ENCODE measurements at regions not wholly inside any gene's neighbourhood (a gene's known extent, or its start where the extent isn't known, plus 50 kb on each side); places are given as distances from the start of the nearest gene placed in this dataset.

DNA sequence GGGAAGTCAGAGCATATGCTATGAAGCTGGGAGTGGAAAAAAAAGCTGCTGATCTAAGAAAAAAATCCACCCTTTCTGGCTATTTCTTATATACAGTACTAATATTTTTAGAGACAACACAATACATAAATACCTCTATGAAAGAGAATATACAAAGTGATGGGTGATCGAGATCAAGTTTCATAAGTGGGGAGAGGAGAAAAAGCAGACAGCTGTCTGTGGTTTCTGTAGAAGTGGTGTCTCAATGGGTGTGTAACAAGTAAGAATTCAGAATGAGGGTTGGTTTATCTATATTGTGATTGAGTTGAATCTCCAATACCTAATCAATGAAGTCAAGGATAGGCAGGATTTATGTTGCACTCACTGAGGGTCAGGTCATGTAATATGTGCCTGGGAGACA, 191.0 kb downstream of the HNMT start:
- DNase-seq = no peak
- ATAC-seq = no peak
- intact Hi-C loops (cut with micrococcal nuclease) = no loop called here

DNA sequence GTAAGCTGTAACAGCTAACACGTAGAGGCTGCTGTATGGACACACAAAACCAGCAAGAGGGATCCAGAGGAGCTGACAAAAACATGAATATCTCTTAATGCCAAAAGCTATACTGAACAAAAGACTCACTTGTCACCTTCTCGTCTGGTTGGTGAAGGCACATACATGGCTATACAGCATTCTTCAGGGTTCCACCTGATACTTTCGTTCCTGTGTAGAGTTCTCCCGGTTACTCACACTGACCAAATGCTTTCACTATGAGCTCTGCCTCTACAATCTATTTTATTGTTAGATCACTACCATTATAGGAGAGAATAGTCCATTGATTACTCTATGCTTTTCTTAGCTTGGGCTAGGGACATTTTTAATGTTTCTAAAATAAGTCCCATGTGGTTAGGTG, 193.1 kb downstream of the HNMT start:
- intact Hi-C loops (cut with micrococcal nuclease) = no loop called here
- ATAC-seq (no peak), DNase-seq (no peak)

DNA sequence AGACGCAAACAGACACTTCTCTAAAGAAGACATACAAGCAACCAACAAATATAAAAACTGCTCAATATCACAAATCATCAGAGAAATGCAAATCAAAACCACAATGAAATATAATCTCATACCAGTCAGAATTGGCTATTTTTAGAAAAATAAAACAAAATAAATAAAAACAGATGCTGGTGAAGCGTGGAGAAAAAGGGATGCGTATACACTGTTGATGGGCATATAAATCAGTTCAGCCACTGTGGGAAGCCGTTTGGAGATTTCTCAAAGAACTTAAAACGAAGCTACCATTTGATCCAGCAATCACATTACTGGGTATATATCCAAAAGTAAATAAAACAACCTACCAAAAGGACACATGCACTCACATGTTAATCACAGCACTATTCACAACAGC, 206.2 kb downstream of the HNMT start:
- intact Hi-C loops (cut with micrococcal nuclease) = no loop called here
- ATAC-seq (no peak), DNase-seq (no peak)

DNA sequence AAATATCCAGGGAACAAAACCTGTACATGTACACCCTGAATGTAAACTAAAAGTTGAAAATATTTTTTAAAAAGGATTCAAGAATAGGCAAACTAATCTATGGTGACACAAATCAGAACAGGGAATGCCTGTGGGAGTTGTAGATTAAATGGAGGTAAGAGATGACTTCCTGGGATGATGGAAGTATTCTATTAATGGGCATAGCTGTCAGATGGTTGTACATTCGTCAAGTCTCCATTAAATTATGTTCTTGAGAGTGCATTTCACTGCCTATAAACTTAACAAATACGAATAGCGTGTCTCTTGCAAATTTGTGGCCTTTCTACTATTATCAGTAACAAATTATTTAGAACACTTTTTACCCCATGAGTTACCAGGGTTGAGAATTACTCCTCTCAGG, 207.0 kb downstream of the HNMT start:
- intact Hi-C loops (cut with micrococcal nuclease) = no loop called here
- no peak for DNase-seq
- ATAC-seq = no peak

DNA sequence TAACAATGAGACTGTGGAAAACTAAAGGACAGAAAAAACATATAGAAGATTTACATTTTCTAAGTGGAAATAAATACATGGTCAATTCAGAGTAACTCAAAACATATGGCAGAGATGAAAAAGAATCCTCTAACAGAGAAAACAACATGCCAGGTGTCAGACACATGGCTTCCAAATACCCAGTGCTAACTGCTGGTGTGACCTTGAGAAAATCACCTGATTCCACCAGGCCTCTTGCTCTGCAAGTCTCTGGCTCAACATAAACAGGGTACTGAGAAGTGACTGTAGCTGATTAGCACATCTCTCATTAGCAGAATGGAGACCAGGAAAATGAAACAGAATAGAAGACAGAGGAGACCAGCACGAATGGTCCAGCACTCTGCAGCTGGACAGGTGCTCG, 210.8 kb downstream of the HNMT start:
- ATAC-seq = no peak
- intact Hi-C loops (cut with micrococcal nuclease) = no loop called here
- no peak for DNase-seq

DNA sequence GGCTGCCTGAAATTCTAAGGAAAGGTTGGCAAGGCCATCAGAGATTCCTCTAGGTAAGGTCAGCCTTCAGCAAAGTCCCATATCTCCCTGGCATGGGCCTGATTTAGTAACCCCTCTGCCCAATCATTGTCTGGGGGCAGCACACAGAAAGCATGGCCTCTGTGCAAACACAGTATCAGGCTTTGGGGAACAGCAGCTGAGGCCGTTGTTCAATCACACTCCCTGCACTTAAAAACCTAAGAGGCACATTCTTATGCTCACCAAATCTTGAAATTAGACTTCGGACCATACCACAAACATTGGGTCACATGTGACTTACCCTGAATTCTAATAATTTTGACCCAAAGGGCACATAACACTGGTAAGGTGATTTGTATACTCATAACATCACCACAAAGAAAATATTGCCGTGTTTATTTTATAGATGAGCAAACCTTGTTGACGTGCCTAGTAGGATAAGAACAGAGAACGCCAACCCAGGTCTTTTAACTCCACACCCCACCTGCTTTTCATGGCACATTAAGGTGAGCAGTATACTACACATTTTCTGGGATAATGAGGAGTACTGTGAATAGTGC, 212.7 kb downstream of the HNMT start:
- ATAC-seq (no peak), DNase-seq (no peak)
- intact Hi-C loops (cut with micrococcal nuclease) = no loop called here

DNA sequence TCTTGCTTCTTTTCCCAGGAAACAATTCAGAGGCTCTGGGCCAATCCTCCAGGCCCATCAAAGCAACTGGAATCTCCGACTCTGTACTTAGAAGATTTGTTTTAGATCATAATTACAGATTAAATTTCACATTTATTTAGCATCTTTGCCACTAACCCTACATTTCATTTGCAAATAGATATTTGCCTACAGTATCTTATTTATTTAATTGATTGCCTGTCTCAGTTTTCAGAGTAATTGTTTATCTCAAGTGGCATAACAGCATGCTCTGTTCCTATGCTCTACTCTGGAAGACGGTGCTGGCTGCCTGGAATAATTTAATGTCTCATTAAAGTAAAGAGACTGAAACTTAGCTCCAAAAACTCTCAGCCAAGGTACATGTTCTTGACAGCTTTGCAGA, 213.4 kb downstream of the HNMT start:
- DNase-seq = no peak
- intact Hi-C loops (cut with micrococcal nuclease) = no loop called here
- no peak for ATAC-seq

DNA sequence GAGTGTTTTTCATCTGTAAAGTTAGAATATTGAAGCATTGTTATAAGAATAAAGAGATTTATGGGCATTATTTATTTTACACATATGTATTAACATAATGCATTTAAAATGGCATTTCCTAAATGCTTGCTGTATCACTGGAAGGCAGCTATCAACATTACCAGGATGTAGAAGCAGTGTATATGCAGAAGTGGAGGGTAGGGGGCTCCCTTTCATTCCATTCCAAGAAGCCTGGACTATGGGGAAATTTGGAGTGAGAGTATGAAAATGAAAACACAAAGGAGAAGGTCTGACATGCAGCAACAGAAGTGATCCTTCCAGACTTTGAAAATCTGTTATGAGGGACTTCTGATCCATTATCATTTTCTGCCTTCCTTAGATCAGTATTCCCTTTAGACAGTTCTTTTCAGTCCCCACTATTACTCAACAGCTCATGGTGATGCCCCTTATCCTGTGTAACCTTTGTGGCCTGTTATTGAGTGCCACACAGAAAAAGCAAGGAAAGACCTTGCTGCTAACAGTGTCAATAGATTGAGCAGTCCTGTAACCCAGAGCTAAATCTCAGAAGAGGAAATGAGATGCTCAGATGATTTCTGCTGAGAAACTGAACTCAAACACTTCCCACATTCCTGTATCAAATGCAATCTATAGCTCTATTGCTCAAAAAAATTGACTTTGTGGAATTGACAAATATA, 216.6 kb downstream of the HNMT start:
- no peak for ATAC-seq
- no peak for DNase-seq
- intact Hi-C loops (cut with micrococcal nuclease) = no loop called here

DNA sequence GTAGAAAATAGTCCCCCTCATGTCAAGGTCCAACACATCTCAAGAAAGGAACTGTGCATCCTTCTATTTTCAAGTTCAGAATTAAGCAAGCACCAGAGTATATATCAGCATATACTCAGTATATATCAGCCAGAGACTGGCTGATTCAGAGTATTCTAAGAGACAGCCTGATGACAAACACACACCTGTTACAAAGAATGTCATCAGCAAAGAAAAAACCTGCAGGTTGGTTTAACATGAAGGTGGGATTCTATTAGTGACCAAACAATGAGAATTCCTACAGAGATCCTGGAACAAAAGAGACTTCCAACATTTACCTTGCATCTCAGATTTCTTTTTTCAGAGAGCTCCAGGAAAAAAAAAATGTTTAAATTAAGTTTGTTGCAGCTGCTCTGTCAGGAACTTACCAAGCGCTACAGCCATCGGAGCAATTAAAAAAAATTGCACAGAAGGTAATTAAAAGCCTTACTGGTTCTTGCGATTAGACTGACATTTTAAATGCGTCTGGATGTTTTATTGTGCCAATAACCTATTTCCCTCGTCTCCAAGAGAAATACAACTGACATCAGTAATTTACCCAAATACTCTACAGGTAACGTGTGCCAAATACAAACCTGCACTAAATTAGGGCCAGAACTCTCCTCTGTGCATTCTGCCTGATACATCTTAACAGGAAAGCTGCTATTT, 218.1 kb downstream of the HNMT start:
- intact Hi-C loops (cut with micrococcal nuclease) = no loop called here
- ATAC-seq (no peak), DNase-seq (no peak)

DNA sequence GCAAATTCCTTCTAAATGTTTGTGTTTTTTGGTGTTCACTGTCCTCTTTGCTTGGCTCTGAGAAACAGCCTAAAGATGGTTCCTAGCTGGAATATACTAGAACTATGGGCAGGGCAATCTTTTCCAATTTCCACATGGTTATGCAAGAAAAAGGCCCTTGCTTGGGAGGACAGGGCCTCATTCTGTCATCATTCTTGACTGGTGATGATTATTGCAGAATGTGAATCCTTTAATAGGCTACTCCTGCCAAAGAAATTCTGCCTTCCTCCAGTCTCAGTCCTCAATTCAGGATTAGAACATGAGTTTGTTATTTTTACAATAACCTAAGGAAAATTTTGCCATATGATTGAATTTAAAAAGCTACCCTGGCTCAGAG, 218.7 kb downstream of the HNMT start:
- intact Hi-C loops (cut with micrococcal nuclease) = no loop called here
- ATAC-seq (peak; percentile 21), DNase-seq (no peak)

DNA sequence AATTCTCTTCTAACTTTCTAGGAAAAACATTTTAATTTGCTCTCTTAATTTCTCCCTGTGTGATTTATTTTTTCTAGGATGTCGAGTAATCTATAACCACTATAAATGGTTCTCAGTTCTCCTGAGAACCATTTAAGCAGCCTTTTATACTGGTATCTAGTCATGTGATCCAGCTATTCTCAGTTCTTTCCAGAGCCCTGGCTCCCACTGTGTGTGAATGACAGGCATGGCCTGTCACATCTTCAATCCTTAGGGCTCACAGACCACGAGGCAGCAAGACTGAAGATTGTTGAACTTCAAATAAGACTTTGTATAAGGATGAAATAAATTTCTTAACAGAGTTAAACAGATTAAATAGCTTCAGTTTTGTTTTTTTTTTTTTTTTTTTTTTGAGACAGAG, 219.4 kb downstream of the HNMT start:
- peak; percentile 29 for ATAC-seq
- DNase-seq = no peak
- intact Hi-C loops (cut with micrococcal nuclease) = no loop called here

DNA sequence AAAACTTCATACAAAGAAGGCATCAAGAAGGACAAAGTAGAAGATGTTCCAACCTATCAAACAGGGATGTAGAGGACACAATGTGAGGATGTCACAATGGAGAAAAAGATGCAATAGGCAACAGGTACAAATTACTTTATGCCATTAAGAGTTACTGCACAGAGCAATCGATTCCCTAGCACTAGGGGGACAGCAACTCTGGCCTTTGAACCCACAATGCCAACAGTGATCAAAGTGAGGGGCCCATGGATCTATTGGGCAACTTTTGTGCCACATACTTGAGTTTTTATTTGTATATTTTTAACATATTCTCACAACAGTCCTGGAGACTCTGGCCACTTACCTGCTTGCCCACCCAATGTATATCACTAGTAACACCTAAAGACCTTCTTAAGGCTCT, 220.2 kb downstream of the HNMT start:
- no peak for DNase-seq
- ATAC-seq = no peak
- intact Hi-C loops (cut with micrococcal nuclease) = no loop called here

DNA sequence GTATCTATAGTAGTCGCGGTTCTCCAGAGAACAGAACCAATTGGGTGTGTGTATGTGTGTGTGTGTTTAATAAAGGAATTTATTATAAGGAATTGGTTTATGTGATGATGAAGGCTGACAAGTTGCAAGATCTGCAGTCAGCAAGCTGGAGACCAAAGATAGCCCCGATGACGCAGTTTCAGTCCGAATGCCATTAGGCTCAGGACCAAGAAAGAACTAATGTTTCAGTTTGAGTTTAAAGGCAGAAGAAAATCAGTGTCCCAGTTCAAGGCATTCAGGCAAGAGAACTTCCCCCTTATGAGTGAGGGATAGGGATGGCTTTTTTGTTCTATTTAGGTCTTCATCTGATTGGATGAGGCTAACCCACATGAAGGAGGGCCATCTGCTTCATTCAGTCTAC, 221.6 kb downstream of the HNMT start:
- intact Hi-C loops (cut with micrococcal nuclease) = no loop called here
- ATAC-seq (no peak), DNase-seq (no peak)

DNA sequence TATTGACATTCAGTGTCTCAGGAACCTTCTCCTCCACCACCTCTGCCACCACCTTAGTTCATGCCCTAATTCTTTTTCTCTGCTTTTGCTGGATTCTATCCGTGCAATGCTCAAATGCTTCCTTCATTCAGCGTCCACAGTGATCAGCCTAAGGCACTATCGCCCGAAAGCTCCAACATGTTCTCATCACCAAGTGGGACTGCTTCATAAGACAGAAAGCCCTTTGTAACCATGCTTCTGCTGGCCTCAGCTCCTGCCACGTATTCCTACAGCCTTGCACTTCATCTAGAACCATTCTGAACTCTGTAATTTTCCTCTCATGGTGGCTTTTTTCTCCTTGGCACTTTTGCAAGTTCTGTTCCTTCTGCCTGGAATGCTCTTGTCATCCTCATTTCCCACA, 222.9 kb downstream of the HNMT start:
- DNase-seq (no peak), ATAC-seq (no peak)
- intact Hi-C loops (cut with micrococcal nuclease) = no loop called here

DNA sequence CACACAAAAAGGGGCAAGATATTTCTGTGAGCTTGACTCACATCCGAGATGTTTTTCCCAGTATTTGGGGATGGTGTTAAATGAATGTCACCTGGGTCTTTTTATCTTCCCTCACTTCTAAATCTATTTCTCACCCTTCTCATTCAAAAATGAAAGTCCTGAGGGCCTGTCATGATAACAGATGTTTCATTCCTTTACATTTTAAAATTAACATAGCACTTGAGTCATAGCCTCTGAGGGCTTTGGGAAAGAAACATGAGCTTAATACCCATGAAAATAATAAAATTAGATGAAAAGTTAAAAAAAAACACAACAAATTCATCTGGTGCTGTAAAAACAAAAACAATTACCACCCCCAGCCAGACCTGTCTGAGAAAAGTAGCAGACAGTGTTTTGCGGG, 226.7 kb downstream of the HNMT start:
- ATAC-seq (no peak), DNase-seq (no peak)
- intact Hi-C loops (cut with micrococcal nuclease) = no loop called here

DNA sequence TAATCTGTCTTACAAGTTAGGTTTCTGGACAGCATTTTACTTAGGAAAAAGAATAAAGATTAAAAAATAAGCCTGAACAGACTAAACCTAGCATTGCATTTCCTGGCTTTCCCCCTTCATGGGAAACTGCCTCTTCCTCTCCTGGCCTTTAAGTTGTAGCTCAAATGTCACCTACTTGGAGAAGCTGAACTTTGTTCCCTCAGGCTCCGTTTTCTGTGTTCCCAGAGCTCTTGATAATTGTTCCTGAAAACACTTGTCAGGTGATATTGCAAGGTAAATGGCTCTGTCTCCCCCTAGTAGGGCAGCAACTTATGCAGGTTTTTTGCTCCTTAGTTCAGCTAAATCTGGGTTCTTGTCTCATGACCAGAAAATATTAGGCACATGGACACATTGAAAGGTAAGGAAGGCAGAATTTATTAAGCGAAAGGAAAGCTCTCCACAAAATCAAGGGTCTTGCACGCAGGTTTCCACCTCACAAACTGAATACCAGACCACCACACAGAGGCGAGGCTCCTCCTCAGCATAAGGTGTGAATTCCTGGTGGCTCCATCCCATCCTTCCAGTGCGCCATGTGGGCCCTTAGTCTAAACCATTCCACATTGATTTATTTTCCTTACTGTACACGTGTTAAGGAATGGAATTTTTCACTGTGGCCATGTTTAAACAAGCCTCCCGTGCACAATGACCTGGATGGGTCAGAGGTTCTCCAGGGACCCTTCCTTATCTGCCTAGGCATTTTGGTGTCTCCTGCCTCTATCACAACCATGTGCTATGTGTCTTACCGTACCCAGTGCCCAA, 229.3 kb downstream of the HNMT start:
- ATAC-seq (no peak), DNase-seq (no peak)
- intact Hi-C loops (cut with micrococcal nuclease) = no loop called here

DNA sequence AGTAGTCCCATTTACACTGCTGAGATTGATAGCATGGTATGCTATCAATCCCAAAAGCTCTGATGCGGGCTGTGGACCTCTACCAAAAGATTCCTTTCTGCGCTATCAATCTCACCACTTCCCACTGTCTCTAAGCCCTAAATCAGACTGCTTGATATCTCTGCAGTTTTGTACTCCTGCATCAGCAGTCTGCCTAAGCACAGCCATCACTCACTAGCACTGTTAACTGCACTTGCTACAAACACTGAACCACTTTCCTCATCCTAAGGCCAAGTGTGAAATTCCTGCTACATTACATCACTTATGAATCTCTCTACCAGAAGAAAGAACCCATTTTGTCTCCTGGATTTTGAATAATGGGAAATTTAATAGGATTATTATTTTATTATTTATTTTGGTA, 237.0 kb downstream of the HNMT start:
- intact Hi-C loops (cut with micrococcal nuclease) = no loop called here
- no peak for ATAC-seq
- DNase-seq = no peak

DNA sequence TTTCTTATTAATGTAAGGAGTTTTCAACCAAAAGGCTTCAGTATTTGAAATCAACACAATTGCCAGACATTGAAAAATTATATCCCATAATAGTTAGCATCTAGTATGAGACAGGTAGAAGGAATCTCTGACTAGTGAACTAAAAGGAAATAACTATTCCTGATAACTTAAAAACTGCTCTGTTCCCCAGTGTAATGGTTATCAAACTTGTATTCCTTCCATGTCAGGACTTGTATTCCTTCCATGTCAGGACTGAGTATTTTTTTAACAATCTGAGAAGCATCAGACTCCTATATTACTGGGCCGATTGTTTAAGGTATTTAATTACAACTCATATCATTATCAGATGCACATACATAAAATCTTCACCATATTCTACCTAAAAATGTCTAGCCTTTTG, 238.5 kb downstream of the HNMT start:
- ATAC-seq (no peak), DNase-seq (no peak)
- intact Hi-C loops (cut with micrococcal nuclease) = no loop called here

DNA sequence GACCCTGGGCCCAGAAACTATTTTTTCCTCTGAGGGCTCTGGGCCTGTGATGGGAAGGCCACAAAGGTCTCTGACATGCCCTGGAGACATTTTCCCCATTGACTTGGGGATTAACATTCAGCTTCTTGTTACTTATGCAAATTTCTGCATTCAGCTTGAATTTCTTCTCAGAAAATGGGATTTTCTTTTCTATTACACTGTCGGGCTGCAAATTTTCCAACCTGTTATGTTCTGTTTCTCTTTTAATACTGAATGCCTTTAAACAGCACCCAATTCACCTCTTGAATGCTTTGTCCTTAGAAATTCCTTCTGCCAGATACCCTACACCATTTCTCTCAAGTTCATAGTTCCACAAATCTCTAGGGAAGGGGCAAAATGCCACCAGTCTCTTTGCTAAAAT, 241.0 kb downstream of the HNMT start:
- no peak for ATAC-seq
- DNase-seq = no peak
- intact Hi-C loops (cut with micrococcal nuclease) = no loop called here
